ENCODE measurements at regions not wholly inside any gene's neighbourhood (a gene's known extent, or its start where the extent isn't known, plus 50 kb on each side); places are given as distances from the start of the nearest gene placed in this dataset.
A peak's percentile ranks its signal among the peaks of the same experiment; 100 is the strongest.
"Not testable (repeated sequence)": the region's sequence is repeated elsewhere in the genome, so short reads cannot be mapped to it uniquely, and the experiment has no call there.

DNA sequence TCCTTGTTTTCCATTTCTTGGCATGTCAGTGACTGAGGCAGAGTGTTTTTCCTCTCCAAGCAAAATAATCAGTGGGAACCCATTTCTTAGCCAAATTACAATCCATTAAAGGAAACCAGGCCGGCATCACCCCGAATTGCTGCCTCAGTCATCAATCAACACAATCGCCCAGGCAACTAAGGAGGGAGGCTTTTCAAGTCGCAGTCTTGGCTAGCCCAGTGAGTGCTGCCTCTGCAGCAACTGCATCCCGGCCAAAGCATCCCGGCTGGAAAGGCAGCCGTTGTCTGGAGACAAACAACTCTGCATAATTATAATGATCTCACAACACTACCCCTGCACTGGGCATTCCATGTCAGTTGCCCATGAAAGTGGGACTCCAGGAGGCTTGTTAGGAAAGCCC lies 213.5 kb upstream of the PRICKLE2 start:
- peaks cover 7% of the 10 kb centered on the region for H3K9me3 Mint-ChIP-seq (ENCODE audit: low read depth)
- H3K27ac Mint-ChIP-seq, result no peak overlapping the region

DNA sequence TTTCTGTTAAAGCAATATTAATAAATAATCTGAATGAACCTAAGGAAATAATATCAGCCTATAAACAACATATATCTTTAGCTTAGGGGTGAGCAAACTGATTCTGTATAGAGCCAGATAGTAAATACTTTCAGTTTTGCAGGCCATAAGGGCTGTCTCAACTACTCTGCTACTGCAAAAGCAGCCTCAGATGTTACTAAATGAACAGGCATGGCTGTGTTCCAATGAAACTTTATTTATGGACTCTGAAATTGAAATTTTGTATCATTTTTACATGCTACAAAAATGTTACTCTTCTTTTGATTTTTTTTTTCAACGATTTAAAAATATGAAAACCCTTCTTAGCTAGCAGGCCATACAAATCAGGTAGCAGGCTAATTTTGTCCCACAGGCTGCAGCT lies 212.8 kb upstream of the PRICKLE2 start:
- Mint-ChIP-seq H3K36me3 (ENCODE audit: insufficient read depth) (peaks cover 15% of the 10 kb centered on the region), H3K27ac (no peak overlapping the region), H3K9me3 (ENCODE audit: low read depth) (peaks cover 7% of the 10 kb centered on the region), H3K27me3 (peaks cover 4% of the 10 kb centered on the region), H3K4me1 (ENCODE audit: low read depth) (peaks cover 49% of the 10 kb centered on the region), H3K4me3 (ENCODE audit: low read depth) (no peak overlapping the region)
- no peak for DNase-seq (ENCODE audit: low spot score, unreplicated experiment)
- TF ChIP-seq, protein P1, sequence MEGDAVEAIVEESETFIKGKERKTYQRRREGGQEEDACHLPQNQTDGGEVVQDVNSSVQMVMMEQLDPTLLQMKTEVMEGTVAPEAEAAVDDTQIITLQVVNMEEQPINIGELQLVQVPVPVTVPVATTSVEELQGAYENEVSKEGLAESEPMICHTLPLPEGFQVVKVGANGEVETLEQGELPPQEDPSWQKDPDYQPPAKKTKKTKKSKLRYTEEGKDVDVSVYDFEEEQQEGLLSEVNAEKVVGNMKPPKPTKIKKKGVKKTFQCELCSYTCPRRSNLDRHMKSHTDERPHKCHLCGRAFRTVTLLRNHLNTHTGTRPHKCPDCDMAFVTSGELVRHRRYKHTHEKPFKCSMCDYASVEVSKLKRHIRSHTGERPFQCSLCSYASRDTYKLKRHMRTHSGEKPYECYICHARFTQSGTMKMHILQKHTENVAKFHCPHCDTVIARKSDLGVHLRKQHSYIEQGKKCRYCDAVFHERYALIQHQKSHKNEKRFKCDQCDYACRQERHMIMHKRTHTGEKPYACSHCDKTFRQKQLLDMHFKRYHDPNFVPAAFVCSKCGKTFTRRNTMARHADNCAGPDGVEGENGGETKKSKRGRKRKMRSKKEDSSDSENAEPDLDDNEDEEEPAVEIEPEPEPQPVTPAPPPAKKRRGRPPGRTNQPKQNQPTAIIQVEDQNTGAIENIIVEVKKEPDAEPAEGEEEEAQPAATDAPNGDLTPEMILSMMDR (IDR thresholded peaks at IDR 0.05; ENCODE audit: unreplicated experiment), result no peak

More for the DNA sequence above, 213.5 kb upstream of the PRICKLE2 start:
- TF ChIP-seq, protein P1 (IDR thresholded peaks at IDR 0.05; ENCODE audit: unreplicated experiment), result no peak
- Mint-ChIP-seq H3K27me3 (peaks cover 4% of the 10 kb centered on the region), H3K36me3 (ENCODE audit: insufficient read depth) (peaks cover 14% of the 10 kb centered on the region), H3K4me1 (ENCODE audit: low read depth) (peaks cover 51% of the 10 kb centered on the region), H3K4me3 (ENCODE audit: low read depth) (no peak overlapping the region)
- DNase-seq (ENCODE audit: low spot score, unreplicated experiment), result no peak

DNA sequence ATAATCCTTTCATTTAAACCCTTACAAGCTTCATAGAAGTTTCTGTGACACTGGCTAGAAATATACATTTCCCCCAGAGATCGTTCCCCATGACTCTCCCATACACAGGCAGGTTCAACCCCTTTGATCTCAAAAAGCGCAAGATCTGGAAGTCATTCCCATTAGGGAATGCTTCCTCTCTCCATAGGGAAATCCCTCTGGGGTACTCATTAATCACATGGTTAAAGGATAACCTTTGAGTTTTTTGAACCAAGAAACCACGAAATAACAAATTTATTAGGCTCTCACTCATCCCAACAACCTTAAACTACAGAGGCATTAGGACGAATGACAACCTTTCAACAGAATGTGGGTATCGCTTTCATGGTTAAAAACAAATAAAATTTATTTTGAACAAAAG lies 211.9 kb upstream of the PRICKLE2 start:
- TF ChIP-seq, protein P1 (IDR thresholded peaks at IDR 0.05; ENCODE audit: unreplicated experiment), result no peak
- Mint-ChIP-seq H3K9me3 (ENCODE audit: low read depth) (peaks cover 7% of the 10 kb centered on the region), H3K36me3 (ENCODE audit: insufficient read depth) (peaks cover 15% of the 10 kb centered on the region), H3K27me3 (no peaks in the 10 kb centered on the region), H3K4me1 (ENCODE audit: low read depth) (peaks cover 43% of the 10 kb centered on the region), H3K27ac (peak overlapping the region; percentile 0), H3K4me3 (ENCODE audit: low read depth) (no peak overlapping the region)
- DNase-seq (ENCODE audit: low spot score, unreplicated experiment), result no peak

DNA sequence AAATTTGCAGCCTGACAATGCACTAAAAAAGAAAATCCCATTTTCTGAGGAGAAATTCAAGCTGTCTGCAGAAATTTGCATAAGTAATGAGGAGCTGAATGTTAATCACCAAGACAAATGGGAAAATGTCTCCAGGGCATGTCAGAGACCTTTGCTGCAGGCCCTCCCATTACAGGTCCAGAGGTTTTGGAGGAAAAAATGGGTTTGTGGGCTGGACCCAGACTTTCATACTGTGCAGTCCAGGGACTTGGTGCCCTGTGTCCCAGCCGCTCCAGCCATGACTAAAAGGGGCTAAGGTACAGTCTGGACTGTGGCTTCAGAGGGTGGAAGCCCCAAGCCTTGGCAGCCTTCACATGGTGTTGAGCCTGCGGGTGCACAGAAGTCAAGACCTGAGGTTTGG lies 209.8 kb upstream of the PRICKLE2 start:
- not testable (repeated sequence) for DNase-seq (ENCODE audit: low spot score, unreplicated experiment); H3K9me3 Mint-ChIP-seq (ENCODE audit: low read depth); H3K27me3 Mint-ChIP-seq; H3K27ac Mint-ChIP-seq; H3K4me3 Mint-ChIP-seq (ENCODE audit: low read depth)
- Mint-ChIP-seq H3K36me3 (ENCODE audit: insufficient read depth) (peaks cover 25% of the 10 kb centered on the region), H3K4me1 (ENCODE audit: low read depth) (peaks cover 21% of the 10 kb centered on the region)

DNA sequence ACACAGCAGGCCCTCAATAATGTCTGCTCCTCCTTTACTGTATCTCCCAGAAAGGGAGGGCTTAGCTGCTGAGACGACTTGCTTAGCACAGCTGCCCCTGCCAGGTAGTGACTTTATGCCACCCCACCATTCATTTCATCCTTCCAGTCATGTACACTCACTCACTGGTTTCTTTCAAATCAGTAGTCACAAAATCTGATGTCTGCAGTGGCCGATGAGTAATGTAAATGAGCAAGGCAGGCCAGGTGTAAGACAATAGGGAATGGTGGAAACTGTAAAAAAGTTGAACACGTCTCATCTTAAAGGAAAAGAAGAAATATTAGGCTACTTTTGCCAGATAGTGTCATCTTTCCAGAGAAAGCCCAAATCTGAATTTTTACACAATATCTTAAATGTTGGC lies 207.6 kb upstream of the PRICKLE2 start:
- H3K4me1 Mint-ChIP-seq (ENCODE audit: low read depth), result peaks cover 9% of the 10 kb centered on the region
- H3K36me3 Mint-ChIP-seq (ENCODE audit: insufficient read depth), result peaks cover 27% of the 10 kb centered on the region
- peaks cover 7% of the 10 kb centered on the region for H3K9me3 Mint-ChIP-seq (ENCODE audit: low read depth)

DNA sequence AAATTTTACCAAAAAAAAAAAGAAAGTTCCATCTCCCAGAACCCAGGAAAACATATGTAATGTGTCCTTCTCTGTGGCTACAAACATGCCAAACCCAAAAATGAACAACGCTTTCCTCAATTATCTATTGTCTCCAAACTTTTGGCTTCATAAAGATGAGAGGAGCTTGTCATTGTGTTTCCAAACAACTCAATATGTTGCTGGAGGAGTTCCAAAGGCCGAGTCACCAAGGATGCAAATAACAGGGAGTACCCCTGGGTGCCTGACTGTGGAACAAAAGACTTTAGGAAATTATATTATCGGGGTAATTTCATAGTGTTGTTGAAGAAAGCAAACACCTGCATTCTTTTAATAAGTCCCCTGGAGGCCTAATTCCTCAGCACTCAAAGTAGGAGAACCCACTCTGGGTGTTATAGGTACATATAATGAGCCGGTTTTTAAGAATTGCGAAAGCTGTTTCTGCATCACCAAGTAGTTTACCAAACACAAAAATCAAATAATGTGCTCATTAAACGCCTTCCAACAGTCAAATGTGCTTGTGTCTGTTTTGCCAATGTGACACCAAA lies 206.3 kb upstream of the PRICKLE2 start:
- Mint-ChIP-seq H3K4me3 (ENCODE audit: low read depth) (no peak overlapping the region), H3K27me3 (no peaks in the 10 kb centered on the region), H3K36me3 (ENCODE audit: insufficient read depth) (peaks cover 26% of the 10 kb centered on the region), H3K9me3 (ENCODE audit: low read depth) (peaks cover 7% of the 10 kb centered on the region), H3K27ac (no peak overlapping the region), H3K4me1 (ENCODE audit: low read depth) (no peaks in the 10 kb centered on the region)
- TF ChIP-seq, protein P1 (IDR thresholded peaks at IDR 0.05; ENCODE audit: unreplicated experiment), result no peak
- no peak for DNase-seq (ENCODE audit: low spot score, unreplicated experiment)

More for the DNA sequence above, 207.6 kb upstream of the PRICKLE2 start:
- DNase-seq (ENCODE audit: low spot score, unreplicated experiment), result no peak
- H3K27me3 Mint-ChIP-seq, result no peaks in the 10 kb centered on the region
- TF ChIP-seq, protein P1 (IDR thresholded peaks at IDR 0.05; ENCODE audit: unreplicated experiment), result no peak
- H3K4me3 Mint-ChIP-seq (ENCODE audit: low read depth), result no peak overlapping the region
- H3K27ac Mint-ChIP-seq, result no peak overlapping the region

All from progenitor cell of endocrine pancreas (in vitro differentiated cells).